ENCODE measurements at regions not wholly inside any gene's neighbourhood (a gene's known extent, or its start where the extent isn't known, plus 50 kb on each side); places are given as distances from the start of the nearest gene placed in this dataset.
"Not testable (repeated sequence)": the region's sequence is repeated elsewhere in the genome, so short reads cannot be mapped to it uniquely, and the experiment has no call there.

- TF ChIP-seq, protein P1, sequence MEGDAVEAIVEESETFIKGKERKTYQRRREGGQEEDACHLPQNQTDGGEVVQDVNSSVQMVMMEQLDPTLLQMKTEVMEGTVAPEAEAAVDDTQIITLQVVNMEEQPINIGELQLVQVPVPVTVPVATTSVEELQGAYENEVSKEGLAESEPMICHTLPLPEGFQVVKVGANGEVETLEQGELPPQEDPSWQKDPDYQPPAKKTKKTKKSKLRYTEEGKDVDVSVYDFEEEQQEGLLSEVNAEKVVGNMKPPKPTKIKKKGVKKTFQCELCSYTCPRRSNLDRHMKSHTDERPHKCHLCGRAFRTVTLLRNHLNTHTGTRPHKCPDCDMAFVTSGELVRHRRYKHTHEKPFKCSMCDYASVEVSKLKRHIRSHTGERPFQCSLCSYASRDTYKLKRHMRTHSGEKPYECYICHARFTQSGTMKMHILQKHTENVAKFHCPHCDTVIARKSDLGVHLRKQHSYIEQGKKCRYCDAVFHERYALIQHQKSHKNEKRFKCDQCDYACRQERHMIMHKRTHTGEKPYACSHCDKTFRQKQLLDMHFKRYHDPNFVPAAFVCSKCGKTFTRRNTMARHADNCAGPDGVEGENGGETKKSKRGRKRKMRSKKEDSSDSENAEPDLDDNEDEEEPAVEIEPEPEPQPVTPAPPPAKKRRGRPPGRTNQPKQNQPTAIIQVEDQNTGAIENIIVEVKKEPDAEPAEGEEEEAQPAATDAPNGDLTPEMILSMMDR (IDR thresholded peaks at IDR 0.05) = not testable (repeated sequence)
- TF ChIP-seq POLR2A (IDR thresholded peaks at IDR 0.05); POLR2AphosphoS5 (IDR thresholded peaks at IDR 0.05); EP300 (IDR thresholded peaks at IDR 0.05; ENCODE audit: low read depth): not testable (repeated sequence)
Measured at GRCh38 chr16:10294153-10294552, 91.7 kb upstream of the ATF7IP2 start.

All from transverse colon (tissue), 4 donors.